ENCODE measurements at regions not wholly inside any gene's neighbourhood (a gene's known extent, or its start where the extent isn't known, plus 50 kb on each side); places are given as distances from the start of the nearest gene placed in this dataset.

DNA sequence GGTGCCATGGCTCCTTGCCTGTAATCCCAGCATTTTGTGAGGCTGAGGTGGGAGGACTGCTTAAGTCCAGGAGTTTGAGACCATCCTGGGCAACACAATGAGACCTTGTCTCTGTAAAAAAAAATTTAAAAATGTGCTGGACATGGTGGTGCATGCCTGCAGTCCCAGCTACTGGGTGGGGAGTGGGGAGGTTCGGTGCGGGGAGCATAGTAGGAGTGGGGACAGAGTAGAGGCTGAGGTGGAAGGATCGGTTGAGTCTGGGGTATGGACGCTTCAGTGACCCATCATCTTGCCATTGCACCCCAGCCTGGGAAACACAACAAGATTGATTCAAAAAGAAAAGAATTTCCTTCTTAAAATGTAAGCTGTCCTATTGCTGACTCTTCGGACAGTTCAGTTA lies 1490.0 kb upstream of the GBE1 start:
- H3K79me2 ChIP-seq (ENCODE audit: insufficient read depth, low read length): no peaks in the 10 kb centered on the region
- H3K27me3 ChIP-seq (ENCODE audit: low read length): no peaks in the 10 kb centered on the region
- no peak overlapping the region for H3K9ac ChIP-seq (ENCODE audit: low read length)
- H3K9me2 ChIP-seq (replicated peaks; ENCODE audit: insufficient read depth, low read length): no peaks in the 10 kb centered on the region
- H3K9me3 ChIP-seq (ENCODE audit: insufficient read depth, low read length): no peaks in the 10 kb centered on the region
- H3F3A ChIP-seq (ENCODE audit: insufficient read depth): no peaks in the 10 kb centered on the region; the same call in 1 of the 2 replicates
- TF ChIP-seq, protein P1, sequence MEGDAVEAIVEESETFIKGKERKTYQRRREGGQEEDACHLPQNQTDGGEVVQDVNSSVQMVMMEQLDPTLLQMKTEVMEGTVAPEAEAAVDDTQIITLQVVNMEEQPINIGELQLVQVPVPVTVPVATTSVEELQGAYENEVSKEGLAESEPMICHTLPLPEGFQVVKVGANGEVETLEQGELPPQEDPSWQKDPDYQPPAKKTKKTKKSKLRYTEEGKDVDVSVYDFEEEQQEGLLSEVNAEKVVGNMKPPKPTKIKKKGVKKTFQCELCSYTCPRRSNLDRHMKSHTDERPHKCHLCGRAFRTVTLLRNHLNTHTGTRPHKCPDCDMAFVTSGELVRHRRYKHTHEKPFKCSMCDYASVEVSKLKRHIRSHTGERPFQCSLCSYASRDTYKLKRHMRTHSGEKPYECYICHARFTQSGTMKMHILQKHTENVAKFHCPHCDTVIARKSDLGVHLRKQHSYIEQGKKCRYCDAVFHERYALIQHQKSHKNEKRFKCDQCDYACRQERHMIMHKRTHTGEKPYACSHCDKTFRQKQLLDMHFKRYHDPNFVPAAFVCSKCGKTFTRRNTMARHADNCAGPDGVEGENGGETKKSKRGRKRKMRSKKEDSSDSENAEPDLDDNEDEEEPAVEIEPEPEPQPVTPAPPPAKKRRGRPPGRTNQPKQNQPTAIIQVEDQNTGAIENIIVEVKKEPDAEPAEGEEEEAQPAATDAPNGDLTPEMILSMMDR (IDR thresholded peaks at IDR 0.05; ENCODE audit: insufficient read depth, low read length, poor library complexity, severe bottlenecking): no peak
- TF ChIP-seq EZH2phosphoT487 (conservative IDR thresholded peaks at IDR 0.05; ENCODE audit: low read length): no peak
- no peaks in the 10 kb centered on the region for H3K36me3 ChIP-seq (ENCODE audit: low read length)
- H3K27ac ChIP-seq (ENCODE audit: low read depth, low read length): no peak overlapping the region
- H3K4me3 ChIP-seq (ENCODE audit: insufficient read depth, low read length, poor library complexity, severe bottlenecking): no peak overlapping the region
- no peak overlapping the region for H3K4me2 ChIP-seq (ENCODE audit: low read depth, low read length, poor library complexity, severe bottlenecking)
- no peak overlapping the region for H2AFZ ChIP-seq (ENCODE audit: low read depth, low read length, severe bottlenecking)
- H4K20me1 ChIP-seq (ENCODE audit: low read depth, low read length): no peaks in the 10 kb centered on the region

DNA sequence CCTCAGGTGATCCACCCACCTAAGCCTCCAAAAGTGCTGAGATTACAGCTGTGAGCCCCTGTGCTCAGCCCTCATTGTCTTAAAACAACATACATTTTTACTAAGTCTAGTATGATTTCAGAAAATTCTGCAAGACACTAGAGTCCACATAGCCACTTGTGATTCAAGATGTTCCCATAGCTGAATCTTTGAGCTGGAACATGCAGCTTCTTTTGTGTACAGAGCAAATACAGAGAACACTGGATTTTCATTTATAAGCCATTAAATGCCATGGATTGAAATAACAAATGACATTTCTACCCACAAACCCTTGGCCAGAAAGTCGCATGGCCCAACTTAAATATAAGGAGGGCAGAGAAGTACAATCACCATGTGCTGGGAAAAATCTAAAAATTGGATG lies 1489.2 kb upstream of the GBE1 start:
- Histone ChIP-seq H3K79me2 (ENCODE audit: insufficient read depth, low read length) (no peaks in the 10 kb centered on the region), H3K4me3 (ENCODE audit: insufficient read depth, low read length, poor library complexity, severe bottlenecking) (no peak overlapping the region), H3F3A (ENCODE audit: insufficient read depth) (no peaks in the 10 kb centered on the region; the same call in 1 of the 2 replicates), H3K9me2 (replicated peaks; ENCODE audit: insufficient read depth, low read length) (no peaks in the 10 kb centered on the region), H2AFZ (ENCODE audit: low read depth, low read length, severe bottlenecking) (no peak overlapping the region), H3K27me3 (ENCODE audit: low read length) (no peaks in the 10 kb centered on the region), H3K4me2 (ENCODE audit: low read depth, low read length, poor library complexity, severe bottlenecking) (no peak overlapping the region), H3K36me3 (ENCODE audit: low read length) (no peaks in the 10 kb centered on the region), H4K20me1 (ENCODE audit: low read depth, low read length) (no peaks in the 10 kb centered on the region), H3K9ac (ENCODE audit: low read length) (no peak overlapping the region), H3K27ac (ENCODE audit: low read depth, low read length) (no peak overlapping the region), H3K9me3 (ENCODE audit: insufficient read depth, low read length) (no peaks in the 10 kb centered on the region)
- TF ChIP-seq, protein P1 (IDR thresholded peaks at IDR 0.05; ENCODE audit: insufficient read depth, low read length, poor library complexity, severe bottlenecking): no peak
- no peak for TF ChIP-seq EZH2phosphoT487 (conservative IDR thresholded peaks at IDR 0.05; ENCODE audit: low read length)

DNA sequence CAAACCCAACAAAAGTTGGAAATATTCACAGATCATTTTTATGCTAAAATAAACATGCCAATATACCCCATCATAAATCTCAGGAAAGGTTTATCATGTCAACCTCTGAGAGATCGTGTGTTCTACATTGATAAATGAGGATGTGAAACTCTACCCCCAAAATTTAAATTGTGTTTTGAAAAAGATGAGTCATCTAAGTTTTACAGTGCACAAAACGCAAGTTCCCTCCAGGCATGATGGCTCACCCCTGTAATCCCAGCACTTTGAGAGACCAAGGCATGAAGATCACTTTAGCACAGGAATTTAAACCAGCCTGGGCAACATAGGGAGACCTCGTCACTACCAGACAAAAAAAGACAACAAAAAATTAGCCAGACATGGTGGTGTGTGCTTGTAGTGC lies 1487.0 kb upstream of the GBE1 start:
- H3K9me3 ChIP-seq (ENCODE audit: insufficient read depth, low read length): no peaks in the 10 kb centered on the region
- H3F3A ChIP-seq (ENCODE audit: insufficient read depth): no peaks in the 10 kb centered on the region
- no peak overlapping the region for H3K9ac ChIP-seq (ENCODE audit: low read length)
- TF ChIP-seq, protein P1 (IDR thresholded peaks at IDR 0.05; ENCODE audit: insufficient read depth, low read length, poor library complexity, severe bottlenecking): no peak
- no peak for TF ChIP-seq EZH2phosphoT487 (conservative IDR thresholded peaks at IDR 0.05; ENCODE audit: low read length)
- no peak overlapping the region for H3K27ac ChIP-seq (ENCODE audit: low read depth, low read length)
- H3K27me3 ChIP-seq (ENCODE audit: low read length): no peaks in the 10 kb centered on the region
- H3K79me2 ChIP-seq (ENCODE audit: insufficient read depth, low read length): no peaks in the 10 kb centered on the region
- no peak overlapping the region for H2AFZ ChIP-seq (ENCODE audit: low read depth, low read length, severe bottlenecking)
- no peaks in the 10 kb centered on the region for H4K20me1 ChIP-seq (ENCODE audit: low read depth, low read length)
- H3K9me2 ChIP-seq (replicated peaks; ENCODE audit: insufficient read depth, low read length): no peaks in the 10 kb centered on the region
- H3K36me3 ChIP-seq (ENCODE audit: low read length): no peaks in the 10 kb centered on the region
- H3K4me2 ChIP-seq (ENCODE audit: low read depth, low read length, poor library complexity, severe bottlenecking): no peak overlapping the region
- H3K4me3 ChIP-seq (ENCODE audit: insufficient read depth, low read length, poor library complexity, severe bottlenecking): no peak overlapping the region

Data from SU-DHL-6 (cell line).